NT2/D1 (cell line): ENCODE measurements at regions not wholly inside any gene's neighbourhood (a gene's known extent, or its start where the extent isn't known, plus 50 kb on each side); places are given as distances from the start of the nearest gene placed in this dataset.

Experiments
- DNase-seq: peaks from one replicate; pipeline ENCODE4 v3.0.0-alpha.2; 2011; ENCODE audit warnings: low read depth, low spot score
- H3K27me3 ChIP-seq: 2 replicates; pipeline ENCODE4 v1.6.0; 2011; ENCODE audit warnings: mild to moderate bottlenecking; ENCODE audit not compliant: insufficient read length, insufficient read depth
- H3K36me3 ChIP-seq: 2 replicates; pipeline ENCODE4 v1.6.1; 2011; ENCODE audit warnings: mild to moderate bottlenecking, low read length, mixed read lengths; ENCODE audit not compliant: insufficient read depth, insufficient read length
- H3K4me1 ChIP-seq: 2 replicates; pipeline ENCODE4 v1.5.1; 2011; ENCODE audit not compliant: insufficient read depth, insufficient read length
- H3K4me3 ChIP-seq: 2 replicates; pipeline ENCODE4 v1.5.1; 2011; ENCODE audit warnings: low read depth; ENCODE audit not compliant: insufficient read length
- H3K9ac ChIP-seq: 2 replicates; pipeline ENCODE4 v1.6.0; 2011; ENCODE audit warnings: low read depth; ENCODE audit not compliant: insufficient read length
- H3K9me3 ChIP-seq: 2 replicates; pipeline ENCODE4 v1.5.1; 2011; ENCODE audit warnings: mild to moderate bottlenecking, low read length; ENCODE audit not compliant: insufficient read depth
- SUZ12 ChIP-seq: IDR thresholded peaks from 2 replicates; pipeline ENCODE4 v1.6.1; 2011; ENCODE audit not compliant: insufficient read length, insufficient read depth; ENCODE audit errors: extremely low read depth
- YY1 ChIP-seq: IDR thresholded peaks from 2 replicates; pipeline ENCODE4 v1.6.1; 2011; ENCODE audit not compliant: insufficient read length, insufficient read depth
- ZNF274 ChIP-seq: IDR thresholded peaks from 2 replicates; pipeline ENCODE4 v1.6.1; 2011; ENCODE audit warnings: mild to moderate bottlenecking, low read depth, low read length

- Histone ChIP-seq H3K27me3 (no peaks in the 10 kb centered on the region), H3K9ac (no peak overlapping the region), H3K9me3 (peaks cover 39% of the 10 kb centered on the region), H3K4me1 (no peaks in the 10 kb centered on the region), H3K36me3 (no peaks in the 10 kb centered on the region), H3K4me3 (no peak overlapping the region)
- no peak for DNase-seq
- TF ChIP-seq YY1 (no peak), ZNF274 (no peak), SUZ12 (no peak)
Observed at GRCh38 chr16:62664566-62664965, 628.3 kb upstream of the CDH8 start.

GRCh38 chr16:62661435-62661834 lies 625.2 kb upstream of the CDH8 start:
- DNase-seq, result no peak
- peaks cover 34% of the 10 kb centered on the region for H3K9me3 ChIP-seq

GRCh38 chr16:62657116-62657515 lies 620.9 kb upstream of the CDH8 start:
- no peak for TF ChIP-seq YY1
- TF ChIP-seq SUZ12, result no peak
- TF ChIP-seq ZNF274, result no peak
- no peaks in the 10 kb centered on the region for H3K4me1 ChIP-seq

More at GRCh38 chr16:62661435-62661834, 625.2 kb upstream of the CDH8 start:
- TF ChIP-seq YY1 (no peak), ZNF274 (no peak), SUZ12 (no peak)
- H3K36me3 ChIP-seq, result no peaks in the 10 kb centered on the region
- no peak overlapping the region for H3K4me3 ChIP-seq
- H3K4me1 ChIP-seq, result no peaks in the 10 kb centered on the region
- H3K27me3 ChIP-seq, result no peaks in the 10 kb centered on the region
- H3K9ac ChIP-seq, result no peak overlapping the region

GRCh38 chr16:62652441-62653120 lies 616.3 kb upstream of the CDH8 start:
- Histone ChIP-seq H3K36me3 (no peaks in the 10 kb centered on the region), H3K9me3 (no peaks in the 10 kb centered on the region), H3K4me1 (no peaks in the 10 kb centered on the region), H3K4me3 (no peak overlapping the region), H3K27me3 (no peaks in the 10 kb centered on the region), H3K9ac (no peak overlapping the region)
- no peak for DNase-seq
- TF ChIP-seq SUZ12 (no peak), YY1 (no peak), ZNF274 (no peak)

More at GRCh38 chr16:62657116-62657515, 620.9 kb upstream of the CDH8 start:
- no peak for DNase-seq
- Histone ChIP-seq H3K4me3 (no peak overlapping the region), H3K9ac (no peak overlapping the region), H3K9me3 (0 out of 2 replicates have a peak, but pooled peaks cover under 1% of the 10 kb centered on the region), H3K36me3 (no peaks in the 10 kb centered on the region), H3K27me3 (no peaks in the 10 kb centered on the region)

- DNase-seq, result no peak
- Histone ChIP-seq H3K36me3 (no peaks in the 10 kb centered on the region), H3K9me3 (no peaks in the 10 kb centered on the region), H3K4me3 (no peak overlapping the region), H3K4me1 (no peaks in the 10 kb centered on the region), H3K9ac (no peak overlapping the region), H3K27me3 (no peaks in the 10 kb centered on the region)
- TF ChIP-seq ZNF274, result no peak
- TF ChIP-seq YY1, result no peak
- TF ChIP-seq SUZ12, result no peak
Observed at GRCh38 chr16:62648256-62648655, 612.0 kb upstream of the CDH8 start.

- Histone ChIP-seq H3K36me3 (no peaks in the 10 kb centered on the region), H3K4me3 (no peak overlapping the region), H3K9me3 (no peaks in the 10 kb centered on the region), H3K9ac (no peak overlapping the region), H3K4me1 (no peaks in the 10 kb centered on the region), H3K27me3 (no peaks in the 10 kb centered on the region)
- no peak for DNase-seq
- TF ChIP-seq ZNF274 (no peak), YY1 (no peak), SUZ12 (no peak)
Observed at GRCh38 chr16:62644030-62644812, 608.0 kb upstream of the CDH8 start.

- no peak for TF ChIP-seq ZNF274
- TF ChIP-seq SUZ12, result no peak
- no peak for TF ChIP-seq YY1
- no peak overlapping the region for H3K4me3 ChIP-seq
- H3K36me3 ChIP-seq, result no peaks in the 10 kb centered on the region
- no peaks in the 10 kb centered on the region for H3K9me3 ChIP-seq
- H3K4me1 ChIP-seq, result no peaks in the 10 kb centered on the region
- no peaks in the 10 kb centered on the region for H3K27me3 ChIP-seq
- no peak for DNase-seq
- H3K9ac ChIP-seq, result no peak overlapping the region
Observed at GRCh38 chr16:62642677-62643076, 606.4 kb upstream of the CDH8 start.
